H1 (cell line): ENCODE measurements at regions not wholly inside any gene's neighbourhood (a gene's known extent, or its start where the extent isn't known, plus 50 kb on each side); places are given as distances from the start of the nearest gene placed in this dataset.

Experiments
- CTCF ChIA-PET: fragments of 300-600 bp; sonication (Branson Sonifier 250); formaldehyde crosslinking; loops from one replicate; lab custom pipeline; 2021; ENCODE audit not compliant: partially characterized antibody; lab: Charles Lee
- POLR2A ChIA-PET: fragments of 300-600 bp; sonication (Branson Sonifier 250); formaldehyde crosslinking; loops from one replicate; lab custom pipeline; 2021; ENCODE audit warnings: inconsistent platforms; ENCODE audit not compliant: partially characterized antibody; lab: Charles Lee
- DNase-seq, 2 experiments: peaks; one replicate each; pipeline versions ENCODE4 v3.0.0 to v3.0.0-alpha.2; 2010 to 2022; ENCODE audit warnings: low spot score in 2 of 2, low read depth in 1 of 2, mixed read lengths in 1 of 2
- FAIRE-seq: peaks from 2 replicates; lab custom pipeline; 2011; peaks lifted over from hg19 to GRCh38; lab: Jason Lieb, UNC
- H2AFZ ChIP-seq: 2 replicates; pipeline ENCODE4 v1.8.1; 2012; ENCODE audit warnings: low read length, inconsistent platforms
- H2AK5ac ChIP-seq: 2 replicates; pipeline ENCODE4 v1.6.1; 2013; ENCODE audit warnings: low read depth, low read length
- H2BK120ac ChIP-seq: replicated peaks from 2 replicates; pipeline ENCODE3; 2013; ENCODE audit warnings: low read depth, low read length, inconsistent platforms
- H2BK12ac ChIP-seq: 2 replicates; pipeline ENCODE4 v1.6.1; 2013; ENCODE audit warnings: low read depth, low read length
- H2BK15ac ChIP-seq: 2 replicates; pipeline ENCODE4 v1.6.1; 2013; ENCODE audit warnings: low read length
- H2BK20ac ChIP-seq: 2 replicates; pipeline ENCODE4 v1.6.1; 2013; ENCODE audit warnings: low read length
- H2BK5ac ChIP-seq: 2 replicates; pipeline ENCODE4 v1.6.1; 2013; ENCODE audit warnings: low read depth, low read length
- H3K14ac ChIP-seq: 2 replicates; pipeline ENCODE4 v1.6.1; 2013; ENCODE audit warnings: inconsistent platforms; ENCODE audit not compliant: insufficient read length
- H3K18ac ChIP-seq: 2 replicates; pipeline ENCODE4 v1.6.1; 2013; ENCODE audit warnings: low read length; ENCODE audit errors: extremely low read depth
- H3K23ac ChIP-seq: 2 replicates; pipeline ENCODE4 v1.6.1; 2013; ENCODE audit warnings: inconsistent platforms; ENCODE audit not compliant: insufficient read length
- H3K23me2 ChIP-seq: 2 replicates; pipeline ENCODE4 v1.6.1; 2013; ENCODE audit warnings: low read depth, low read length
- H3K27ac ChIP-seq: 2 replicates; pipeline ENCODE4 v1.6.1; 2011; ENCODE audit warnings: low read depth, low read length, inconsistent platforms
- H3K27me3 ChIP-seq, 4 experiments: replicated peaks in 1 of 4; 1 replicate in 1 of 4; 2 replicates in 3 of 4; pipeline versions ENCODE4 v1.6.1 to v1.8.1; 2011 to 2013; ENCODE audit warnings: low read length in 3 of 4, mild to moderate bottlenecking in 3 of 4, inconsistent platforms in 2 of 4, mixed read lengths in 2 of 4, moderate library complexity in 1 of 4; ENCODE audit not compliant: control insufficient read depth in 3 of 4, insufficient read depth in 3 of 4; ENCODE audit errors: extremely low read depth in 1 of 4
- H3K36me3 ChIP-seq, 4 experiments: 2 replicates each; pipeline versions ENCODE4 v1.6.1 to v1.8.1; 2011 to 2013; ENCODE audit warnings: mild to moderate bottlenecking in 4 of 4, low read length in 3 of 4, moderate library complexity in 2 of 4, control low read depth in 1 of 4, inconsistent platforms in 1 of 4; ENCODE audit not compliant: insufficient read depth in 4 of 4, control insufficient read depth in 2 of 4
- H3K4ac ChIP-seq: replicated peaks from 2 replicates; pipeline ENCODE3; 2013; ENCODE audit warnings: low read length, low read depth, mixed read lengths, inconsistent platforms; ENCODE audit not compliant: insufficient read length
- H3K4me1 ChIP-seq, 4 experiments: replicated peaks in 1 of 4; 1 replicate in 1 of 4; 2 replicates in 3 of 4; pipeline versions ENCODE4 v1.6.1 to v1.8.1; 2011 to 2013; ENCODE audit warnings: low read length in 3 of 4, inconsistent platforms in 2 of 4, mixed read lengths in 1 of 4; ENCODE audit not compliant: insufficient read depth in 4 of 4, control insufficient read depth in 3 of 4
- H3K4me2 ChIP-seq, 2 experiments: 2 replicates each; pipeline versions ENCODE4 v1.6.1 to v1.8.1; 2011 to 2013; ENCODE audit warnings: low read depth in 2 of 2, low read length in 2 of 2, control low read depth in 1 of 2, inconsistent platforms in 1 of 2, mild to moderate bottlenecking in 1 of 2; ENCODE audit not compliant: insufficient read depth in 1 of 2
- H3K4me3 ChIP-seq, 4 experiments: fragments of 200-600, 300-600 bp in 1 of 4; sonication (generic), shearing (Covaris generic), sonication (Bioruptor Twin) in 1 of 4; 2 replicates each; pipeline versions ENCODE4 v1.5.1 to v1.8.1; 2011 to 2016; ENCODE audit warnings: low read length in 4 of 4, low read depth in 3 of 4, control low read depth in 2 of 4, inconsistent platforms in 2 of 4, mild to moderate bottlenecking in 2 of 4, mixed read lengths in 1 of 4, moderate library complexity in 1 of 4; ENCODE audit not compliant: insufficient read depth in 2 of 4; ENCODE audit errors: extremely low read depth in 1 of 4
- H3K56ac ChIP-seq: replicated peaks from 2 replicates; pipeline ENCODE3; 2013; ENCODE audit warnings: low read depth, mild to moderate bottlenecking, mixed read lengths, low read length, inconsistent platforms; ENCODE audit not compliant: insufficient read length
- H3K79me1 ChIP-seq: 2 replicates; pipeline ENCODE4 v1.6.1; 2013; ENCODE audit warnings: low read depth, low read length, control low read depth
- H3K79me2 ChIP-seq, 2 experiments: 2 replicates each; pipeline versions ENCODE4 v1.6.1 to v1.8.1; 2012 to 2013; ENCODE audit warnings: low read length in 2 of 2, mild to moderate bottlenecking in 2 of 2, inconsistent platforms in 1 of 2; ENCODE audit not compliant: insufficient read depth in 2 of 2, control insufficient read depth in 1 of 2
- H3K9ac ChIP-seq, 4 experiments: replicated peaks in 1 of 4; 1 replicate in 1 of 4; 2 replicates in 3 of 4; pipeline versions ENCODE4 v1.6.1 to v1.8.1; 2011 to 2013; ENCODE audit warnings: low read depth in 3 of 4, low read length in 3 of 4, control low read depth in 2 of 4, mild to moderate bottlenecking in 2 of 4, moderate library complexity in 2 of 4, inconsistent platforms in 1 of 4; ENCODE audit errors: extremely low read depth in 1 of 4
- H3K9me3 ChIP-seq, 2 experiments: 2 replicates each; pipeline versions ENCODE4 v1.6.1 to v1.8.1; 2012 to 2013; ENCODE audit warnings: mild to moderate bottlenecking in 2 of 2, moderate library complexity in 2 of 2, control low read depth in 1 of 2, inconsistent platforms in 1 of 2, low read depth in 1 of 2, low read length in 1 of 2, mixed read lengths in 1 of 2; ENCODE audit not compliant: insufficient read depth in 2 of 2
- H4K20me1 ChIP-seq, 2 experiments: replicated peaks in 1 of 2; 2 replicates each; pipeline versions ENCODE3 to v1.8.1; 2011 to 2013; ENCODE audit warnings: inconsistent platforms in 2 of 2, low read length in 2 of 2, mild to moderate bottlenecking in 1 of 2; ENCODE audit not compliant: insufficient read depth in 2 of 2, control insufficient read depth in 1 of 2
- H4K5ac ChIP-seq: 2 replicates; pipeline ENCODE4 v1.6.1; 2013; ENCODE audit warnings: low read length, low read depth, mixed read lengths, inconsistent platforms; ENCODE audit not compliant: insufficient read length
- H4K8ac ChIP-seq: 2 replicates; pipeline ENCODE4 v1.8.0; 2013; ENCODE audit warnings: mild to moderate bottlenecking, moderate library complexity, low read length, inconsistent platforms; ENCODE audit not compliant: insufficient read depth; ENCODE audit errors: extremely low read depth
- H4K91ac ChIP-seq: replicated peaks from 2 replicates; pipeline ENCODE3; 2013; ENCODE audit warnings: low read length, mixed read lengths, inconsistent platforms; ENCODE audit not compliant: insufficient read length
- BACH1 ChIP-seq: IDR thresholded peaks from 2 replicates; pipeline ENCODE4 v1.6.1; 2012; ENCODE audit warnings: low read length, improper control_type of control experiment
- BCL11A ChIP-seq, 2 experiments: IDR thresholded peaks; one replicate each; pipeline ENCODE4 v1.6.1; 2011; ENCODE audit warnings: low read depth in 2 of 2, low read length in 2 of 2, mild to moderate bottlenecking in 2 of 2
- CEBPB ChIP-seq: IDR thresholded peaks from 2 replicates; pipeline ENCODE4 v1.6.1; 2012; ENCODE audit warnings: low read depth, low read length
- CREB1 ChIP-seq: IDR thresholded peaks from 2 replicates; pipeline ENCODE4 v1.6.1; 2012; ENCODE audit warnings: inconsistent platforms
- EGR1 ChIP-seq: IDR thresholded peaks from 2 replicates; pipeline ENCODE4 v1.6.1; 2011; ENCODE audit warnings: low read depth, low read length, borderline replicate concordance
- HDAC6 ChIP-seq: IDR thresholded peaks from one replicate; pipeline ENCODE4 v1.7.1; 2012; ENCODE audit warnings: low read depth, mild to moderate bottlenecking, inconsistent platforms, low read length, moderate library complexity
- JUND ChIP-seq: IDR thresholded peaks from 2 replicates; pipeline ENCODE4 v1.6.1; 2011; ENCODE audit warnings: mild to moderate bottlenecking, improper control_type of control experiment, low read length
- POU5F1 ChIP-seq: IDR thresholded peaks from 2 replicates; pipeline ENCODE4 v1.6.1; 2011; ENCODE audit warnings: low read depth, mild to moderate bottlenecking, low read length, moderate library complexity
- RBBP5 ChIP-seq: IDR thresholded peaks from 2 replicates; pipeline ENCODE4 v1.7.1; 2012; ENCODE audit warnings: low read depth, mild to moderate bottlenecking, inconsistent platforms, low read length, moderate library complexity, borderline replicate concordance
- TF ChIP-seq, protein P1 (sequence below): IDR thresholded peaks from 2 replicates; pipeline ENCODE4 v1.6.1; 2011; ENCODE audit warnings: low read length, improper control_type of control experiment

DNA sequence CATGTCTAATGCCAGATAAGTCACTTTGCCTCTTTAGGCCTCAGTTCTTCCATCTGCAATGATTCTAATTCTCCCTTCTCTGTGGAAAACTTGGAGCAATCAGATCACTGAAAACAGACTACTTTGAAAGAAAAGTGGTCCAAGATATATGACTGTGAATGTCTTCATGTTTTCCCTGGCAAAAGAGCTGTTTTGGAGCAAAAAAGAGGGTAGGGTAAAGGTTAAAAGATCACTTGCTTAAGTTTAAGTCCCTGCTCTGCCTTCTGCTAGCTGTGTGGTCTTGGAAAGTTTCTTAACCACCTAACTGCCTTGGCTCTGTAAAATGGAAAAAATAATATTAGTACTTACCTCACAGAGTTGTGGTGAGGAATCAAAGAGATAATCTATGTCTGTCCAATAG lies 140.3 kb upstream of the PAK3 start:
- H3K9me3 ChIP-seq: no peaks in the 10 kb centered on the region
- H3K23me2 ChIP-seq: no peaks in the 10 kb centered on the region
- no peaks in the 10 kb centered on the region for H3K79me1 ChIP-seq
- H2BK12ac ChIP-seq: no peak overlapping the region
- H2AK5ac ChIP-seq: no peak overlapping the region
- POLR2A ChIA-PET: no interaction called here
- FAIRE-seq (no peak), DNase-seq (no peak)
- no peak overlapping the region for H3K56ac ChIP-seq
- no peak overlapping the region for H4K8ac ChIP-seq
- H4K91ac ChIP-seq: no peak overlapping the region
- H3K4me1 ChIP-seq: no peaks in the 10 kb centered on the region
- H3K4me2 ChIP-seq: no peak overlapping the region
- H2BK120ac ChIP-seq: no peak overlapping the region
- H2BK20ac ChIP-seq: no peak overlapping the region
- H3K36me3 ChIP-seq: no peaks in the 10 kb centered on the region
- no peak overlapping the region for H2BK15ac ChIP-seq
- CTCF ChIA-PET: interaction anchor here (0.9 kb wide), 1 partner anchor 103 kb away, joined by 3 read pairs; no protein-coding TSS in a partner anchor
- no peak overlapping the region for H3K4ac ChIP-seq
- H4K20me1 ChIP-seq: no peaks in the 10 kb centered on the region
- no peaks in the 10 kb centered on the region for H3K79me2 ChIP-seq
- TF ChIP-seq BACH1 (no peak), JUND (no peak), CREB1 (no peak), RBBP5 (no peak), POU5F1 (no peak), HDAC6 (no peak), BCL11A (IDR thresholded peaks at IDR 0.05; ENCODE audit: low read depth in 2 of 2, low read length in 2 of 2) (no peak), EGR1 (no peak), CEBPB (no peak)
- TF ChIP-seq, protein P1, sequence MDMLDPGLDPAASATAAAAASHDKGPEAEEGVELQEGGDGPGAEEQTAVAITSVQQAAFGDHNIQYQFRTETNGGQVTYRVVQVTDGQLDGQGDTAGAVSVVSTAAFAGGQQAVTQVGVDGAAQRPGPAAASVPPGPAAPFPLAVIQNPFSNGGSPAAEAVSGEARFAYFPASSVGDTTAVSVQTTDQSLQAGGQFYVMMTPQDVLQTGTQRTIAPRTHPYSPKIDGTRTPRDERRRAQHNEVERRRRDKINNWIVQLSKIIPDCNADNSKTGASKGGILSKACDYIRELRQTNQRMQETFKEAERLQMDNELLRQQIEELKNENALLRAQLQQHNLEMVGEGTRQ: no peak
- no peak overlapping the region for H3K4me3 ChIP-seq
- no peak overlapping the region for H2BK5ac ChIP-seq
- no peak overlapping the region for H3K18ac ChIP-seq
- H3K27me3 ChIP-seq: no peaks in the 10 kb centered on the region
- H3K27ac ChIP-seq: no peak overlapping the region
- H3K9ac ChIP-seq: no peak overlapping the region
- no peak overlapping the region for H3K23ac ChIP-seq
- no peak overlapping the region for H3K14ac ChIP-seq
- H2AFZ ChIP-seq: no peak overlapping the region
- H4K5ac ChIP-seq: no peak overlapping the region
